ENCODE measurements at regions not wholly inside any gene's neighbourhood (a gene's known extent, or its start where the extent isn't known, plus 50 kb on each side); places are given as distances from the start of the nearest gene placed in this dataset.

DNA sequence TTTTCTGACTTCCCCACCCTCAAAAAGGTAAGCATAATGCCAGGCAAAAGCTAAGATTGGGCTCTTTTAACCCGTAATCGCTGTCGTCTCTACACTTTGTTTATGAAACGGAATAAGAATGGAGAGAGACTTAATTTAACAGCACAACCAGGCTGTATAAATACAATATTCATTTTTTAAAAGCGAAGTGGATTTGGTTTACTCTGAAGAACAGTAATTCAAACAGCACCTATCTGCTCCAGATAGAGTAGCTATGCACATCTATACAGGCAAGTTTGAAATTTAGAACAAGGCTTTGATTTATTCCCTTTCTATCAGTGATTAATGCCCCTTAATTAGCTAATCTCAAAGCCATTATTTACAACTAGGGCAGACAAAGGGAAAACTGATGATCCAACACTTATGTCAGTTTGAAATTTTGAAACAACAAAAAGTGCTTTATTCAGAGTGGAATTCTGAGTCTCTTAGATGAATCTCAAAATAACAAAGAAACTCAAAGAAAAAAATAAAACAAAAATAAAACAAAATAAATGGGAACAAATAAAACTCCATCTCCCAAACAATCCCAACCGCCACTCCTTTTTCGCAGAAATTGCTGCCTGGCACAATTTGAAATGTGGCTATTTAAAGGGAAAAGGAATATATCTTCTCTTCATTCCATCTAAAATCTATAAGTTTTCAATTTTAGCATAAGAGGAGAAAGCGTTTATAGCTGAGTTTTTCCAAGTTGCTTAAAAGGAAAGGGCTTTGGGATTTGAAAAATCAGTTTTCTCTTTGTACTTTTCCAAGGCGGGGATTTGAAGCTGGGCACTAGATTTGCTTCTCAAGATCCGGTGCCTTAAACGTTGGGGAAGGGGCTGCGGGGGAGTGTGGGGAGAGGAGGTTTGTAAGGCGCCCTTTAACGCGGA is 298.6 kb downstream of the PARP8 start:
- ATAC-seq (ENCODE audit: low read depth), result no peak
- H3K27me3 ChIP-seq (ENCODE audit: insufficient read depth, poor library complexity, severe bottlenecking), result peaks cover 54% of the 10 kb centered on the region
- H3K36me3 ChIP-seq (ENCODE audit: low read depth), result no peaks in the 10 kb centered on the region
- no peak overlapping the region for H3K4me3 ChIP-seq (ENCODE audit: severe bottlenecking)
- H3K27ac ChIP-seq (ENCODE audit: poor library complexity, severe bottlenecking), result no peak overlapping the region
- TF ChIP-seq, protein P1, sequence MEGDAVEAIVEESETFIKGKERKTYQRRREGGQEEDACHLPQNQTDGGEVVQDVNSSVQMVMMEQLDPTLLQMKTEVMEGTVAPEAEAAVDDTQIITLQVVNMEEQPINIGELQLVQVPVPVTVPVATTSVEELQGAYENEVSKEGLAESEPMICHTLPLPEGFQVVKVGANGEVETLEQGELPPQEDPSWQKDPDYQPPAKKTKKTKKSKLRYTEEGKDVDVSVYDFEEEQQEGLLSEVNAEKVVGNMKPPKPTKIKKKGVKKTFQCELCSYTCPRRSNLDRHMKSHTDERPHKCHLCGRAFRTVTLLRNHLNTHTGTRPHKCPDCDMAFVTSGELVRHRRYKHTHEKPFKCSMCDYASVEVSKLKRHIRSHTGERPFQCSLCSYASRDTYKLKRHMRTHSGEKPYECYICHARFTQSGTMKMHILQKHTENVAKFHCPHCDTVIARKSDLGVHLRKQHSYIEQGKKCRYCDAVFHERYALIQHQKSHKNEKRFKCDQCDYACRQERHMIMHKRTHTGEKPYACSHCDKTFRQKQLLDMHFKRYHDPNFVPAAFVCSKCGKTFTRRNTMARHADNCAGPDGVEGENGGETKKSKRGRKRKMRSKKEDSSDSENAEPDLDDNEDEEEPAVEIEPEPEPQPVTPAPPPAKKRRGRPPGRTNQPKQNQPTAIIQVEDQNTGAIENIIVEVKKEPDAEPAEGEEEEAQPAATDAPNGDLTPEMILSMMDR (IDR thresholded peaks at IDR 0.05; ENCODE audit: poor library complexity, severe bottlenecking), result no peak
- H3K9me3 ChIP-seq (ENCODE audit: severe bottlenecking), result no peaks in the 10 kb centered on the region
- no peak for DNase-seq (ENCODE audit: low spot score)
- no peaks in the 10 kb centered on the region for H3K4me1 ChIP-seq (ENCODE audit: insufficient read depth, poor library complexity, severe bottlenecking)

- Histone ChIP-seq H3K4me3 (ENCODE audit: severe bottlenecking) (no peak overlapping the region), H3K9me3 (ENCODE audit: severe bottlenecking) (no peaks in the 10 kb centered on the region), H3K27me3 (ENCODE audit: insufficient read depth, poor library complexity, severe bottlenecking) (peaks cover 62% of the 10 kb centered on the region), H3K27ac (ENCODE audit: poor library complexity, severe bottlenecking) (no peak overlapping the region), H3K4me1 (ENCODE audit: insufficient read depth, poor library complexity, severe bottlenecking) (no peaks in the 10 kb centered on the region), H3K36me3 (ENCODE audit: low read depth) (no peaks in the 10 kb centered on the region)
- DNase-seq (ENCODE audit: low spot score) (no peak), ATAC-seq (ENCODE audit: low read depth) (no peak)
- TF ChIP-seq, protein P1 (IDR thresholded peaks at IDR 0.05; ENCODE audit: poor library complexity, severe bottlenecking), result no peak
Measured at GRCh38 chr5:50965654-50966375, 299.4 kb downstream of the PARP8 start.

DNA sequence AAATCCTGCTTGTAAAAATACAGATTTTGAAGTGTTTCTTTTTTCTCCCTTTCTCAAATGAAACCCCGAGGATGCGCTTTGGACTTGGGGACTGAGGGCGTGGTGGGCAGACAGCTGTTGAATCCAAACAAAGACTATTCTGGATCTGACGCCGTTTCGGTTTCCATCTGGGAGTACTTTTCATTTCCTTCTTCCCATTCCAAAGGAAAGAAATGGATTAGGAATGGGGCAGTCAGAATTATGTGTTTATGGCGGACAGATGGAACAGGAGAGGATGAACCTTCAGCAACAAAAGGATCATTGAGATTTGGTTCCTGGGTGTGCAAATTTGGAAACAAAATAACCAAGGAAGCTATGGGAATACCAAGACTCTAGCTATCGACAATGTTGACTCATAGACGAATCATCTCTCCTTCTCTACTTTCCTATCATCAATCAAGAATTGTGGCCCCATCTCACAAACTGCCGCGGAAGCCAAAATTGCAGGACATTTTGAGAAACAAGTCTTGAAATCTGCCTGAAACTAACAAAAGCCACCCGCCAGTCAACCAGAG is 300.6 kb downstream of the PARP8 start:
- ATAC-seq (ENCODE audit: low read depth) (no peak), DNase-seq (ENCODE audit: low spot score) (no peak)
- Histone ChIP-seq H3K27me3 (ENCODE audit: insufficient read depth, poor library complexity, severe bottlenecking) (peaks cover 69% of the 10 kb centered on the region), H3K9me3 (ENCODE audit: severe bottlenecking) (no peaks in the 10 kb centered on the region), H3K4me1 (ENCODE audit: insufficient read depth, poor library complexity, severe bottlenecking) (no peaks in the 10 kb centered on the region), H3K4me3 (ENCODE audit: severe bottlenecking) (no peak overlapping the region), H3K27ac (ENCODE audit: poor library complexity, severe bottlenecking) (no peak overlapping the region), H3K36me3 (ENCODE audit: low read depth) (no peaks in the 10 kb centered on the region)
- TF ChIP-seq, protein P1 (IDR thresholded peaks at IDR 0.05; ENCODE audit: poor library complexity, severe bottlenecking), result no peak

- H3K36me3 ChIP-seq (ENCODE audit: low read depth), result no peaks in the 10 kb centered on the region
Measured at GRCh38 chr5:50967563-50968355, 301.3 kb downstream of the PARP8 start.

More at GRCh38 chr5:50967563-50968355, 301.3 kb downstream of the PARP8 start:
- no peak overlapping the region for H3K4me3 ChIP-seq (ENCODE audit: severe bottlenecking)
- TF ChIP-seq, protein P1 (IDR thresholded peaks at IDR 0.05; ENCODE audit: poor library complexity, severe bottlenecking), result no peak
- H3K27ac ChIP-seq (ENCODE audit: poor library complexity, severe bottlenecking), result no peak overlapping the region
- ATAC-seq (ENCODE audit: low read depth) (no peak), DNase-seq (ENCODE audit: low spot score) (no peak)
- peaks cover 69% of the 10 kb centered on the region for H3K27me3 ChIP-seq (ENCODE audit: insufficient read depth, poor library complexity, severe bottlenecking)
- no peaks in the 10 kb centered on the region for H3K4me1 ChIP-seq (ENCODE audit: insufficient read depth, poor library complexity, severe bottlenecking)
- H3K9me3 ChIP-seq (ENCODE audit: severe bottlenecking), result no peaks in the 10 kb centered on the region

Measured in RWPE2 (cell line).